Adrenal gland (tissue), 5 donors: ENCODE measurements at regions not wholly inside any gene's neighbourhood (a gene's known extent, or its start where the extent isn't known, plus 50 kb on each side); places are given as distances from the start of the nearest gene placed in this dataset.

Experiments used
- POLR2A ChIP-seq, 2 donors: fragments of 450-650 bp; IDR thresholded peaks; one replicate each; pipeline ENCODE4 v1.6.1; 2017; ENCODE audit warnings: antibody characterized with exemption in 2 of 2, mild to moderate bottlenecking in 2 of 2, moderate library complexity in 1 of 2
- TF ChIP-seq, protein P1 (sequence below), 6 experiments: fragments of 450-650 bp in 4 of 6; fragments of 200-600 bp in 2 of 6; sonication (generic) in 1 of 6; IDR thresholded peaks; 1 replicate in 5 of 6; 2 replicates in 1 of 6; pipeline versions ENCODE4 v1.5.1 to v1.8.0; 2016 to 2021; ENCODE audit warnings: antibody characterized with exemption in 6 of 6, mild to moderate bottlenecking in 2 of 6, moderate library complexity in 1 of 6
- donor health status: DM: no; HTN: no; CAD: no.

DNA sequence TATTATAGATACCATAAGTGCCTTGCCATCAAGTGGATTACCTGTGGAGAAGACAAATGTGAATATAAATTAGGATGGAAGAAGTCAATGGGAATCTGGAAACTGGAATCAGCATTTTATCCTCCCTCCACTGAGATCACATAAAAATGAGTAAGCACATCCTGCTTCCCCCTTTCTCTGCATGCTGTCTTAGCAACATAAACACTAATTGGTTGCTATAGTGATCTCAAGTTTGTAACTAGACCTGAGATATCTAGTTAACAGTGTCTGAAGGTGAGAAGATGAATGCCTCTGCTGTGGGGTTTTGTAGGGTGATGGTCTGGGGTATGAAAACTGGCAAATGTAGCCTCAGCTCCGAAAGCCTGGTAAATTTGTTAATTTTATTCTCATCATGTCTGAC is 1357.5 kb upstream of the CELF4 start:
- TF ChIP-seq, protein P1, sequence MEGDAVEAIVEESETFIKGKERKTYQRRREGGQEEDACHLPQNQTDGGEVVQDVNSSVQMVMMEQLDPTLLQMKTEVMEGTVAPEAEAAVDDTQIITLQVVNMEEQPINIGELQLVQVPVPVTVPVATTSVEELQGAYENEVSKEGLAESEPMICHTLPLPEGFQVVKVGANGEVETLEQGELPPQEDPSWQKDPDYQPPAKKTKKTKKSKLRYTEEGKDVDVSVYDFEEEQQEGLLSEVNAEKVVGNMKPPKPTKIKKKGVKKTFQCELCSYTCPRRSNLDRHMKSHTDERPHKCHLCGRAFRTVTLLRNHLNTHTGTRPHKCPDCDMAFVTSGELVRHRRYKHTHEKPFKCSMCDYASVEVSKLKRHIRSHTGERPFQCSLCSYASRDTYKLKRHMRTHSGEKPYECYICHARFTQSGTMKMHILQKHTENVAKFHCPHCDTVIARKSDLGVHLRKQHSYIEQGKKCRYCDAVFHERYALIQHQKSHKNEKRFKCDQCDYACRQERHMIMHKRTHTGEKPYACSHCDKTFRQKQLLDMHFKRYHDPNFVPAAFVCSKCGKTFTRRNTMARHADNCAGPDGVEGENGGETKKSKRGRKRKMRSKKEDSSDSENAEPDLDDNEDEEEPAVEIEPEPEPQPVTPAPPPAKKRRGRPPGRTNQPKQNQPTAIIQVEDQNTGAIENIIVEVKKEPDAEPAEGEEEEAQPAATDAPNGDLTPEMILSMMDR (IDR thresholded peaks at IDR 0.05), result no peak
- TF ChIP-seq POLR2A (IDR thresholded peaks at IDR 0.05), result no peak
